Nephron progenitor cell (in vitro differentiated cells): ENCODE measurements at regions not wholly inside any gene's neighbourhood (a gene's known extent, or its start where the extent isn't known, plus 50 kb on each side); places are given as distances from the start of the nearest gene placed in this dataset.

ENCODE experiments used
- DNase-seq: peaks from one replicate; pipeline ENCODE4 v3.0.0; 2021
- H3K27ac Mint-ChIP-seq: 2 replicates; pipeline ENCODE4 v1.8.0; 2021; ENCODE audit warnings: mild to moderate bottlenecking, moderate library complexity, mixed read lengths
- H3K27me3 Mint-ChIP-seq: 2 replicates; pipeline ENCODE4 v1.8.0; 2021; ENCODE audit warnings: mild to moderate bottlenecking, low read depth, mixed read lengths; ENCODE audit not compliant: poor library complexity
- H3K36me3 Mint-ChIP-seq: 2 replicates; pipeline ENCODE4 v1.8.0; 2021; ENCODE audit warnings: low read depth, mixed read lengths
- H3K4me1 Mint-ChIP-seq: 2 replicates; pipeline ENCODE4 v1.8.0; 2021; ENCODE audit warnings: mixed read lengths
- H3K4me3 Mint-ChIP-seq: 2 replicates; pipeline ENCODE4 v1.8.0; 2021; ENCODE audit warnings: mild to moderate bottlenecking, moderate library complexity, mixed read lengths
- H3K9me3 Mint-ChIP-seq: 2 replicates; pipeline ENCODE4 v1.8.0; 2021; ENCODE audit warnings: mild to moderate bottlenecking, moderate library complexity, mixed read lengths
- TF ChIP-seq, protein P1 (sequence below): fragments of 200-600 bp; sonication (generic); IDR thresholded peaks from 2 replicates; pipeline ENCODE4 v1.5.0; 2021; ENCODE audit warnings: antibody characterized with exemption

DNA sequence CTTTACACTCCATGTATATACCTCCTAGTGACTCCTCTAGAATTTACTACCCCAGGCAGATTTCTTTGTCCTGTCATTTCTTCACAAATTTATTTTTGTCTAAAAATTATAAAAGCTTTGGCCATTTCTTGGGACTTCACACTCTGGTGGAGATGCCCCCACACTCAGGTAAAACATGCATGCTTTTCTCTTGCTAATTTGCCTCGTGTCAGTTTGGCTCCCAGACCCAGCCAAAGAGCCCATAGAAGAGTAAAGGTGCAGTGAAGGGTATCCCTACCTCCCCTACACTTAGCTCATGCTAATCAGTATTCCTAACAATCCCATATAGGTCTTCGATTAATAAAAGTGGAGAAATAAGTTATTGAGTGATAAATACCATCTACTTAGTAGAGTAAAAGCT lies 256.5 kb upstream of the KRR1 start:
- H3K9me3 Mint-ChIP-seq = no peaks in the 10 kb centered on the region

DNA sequence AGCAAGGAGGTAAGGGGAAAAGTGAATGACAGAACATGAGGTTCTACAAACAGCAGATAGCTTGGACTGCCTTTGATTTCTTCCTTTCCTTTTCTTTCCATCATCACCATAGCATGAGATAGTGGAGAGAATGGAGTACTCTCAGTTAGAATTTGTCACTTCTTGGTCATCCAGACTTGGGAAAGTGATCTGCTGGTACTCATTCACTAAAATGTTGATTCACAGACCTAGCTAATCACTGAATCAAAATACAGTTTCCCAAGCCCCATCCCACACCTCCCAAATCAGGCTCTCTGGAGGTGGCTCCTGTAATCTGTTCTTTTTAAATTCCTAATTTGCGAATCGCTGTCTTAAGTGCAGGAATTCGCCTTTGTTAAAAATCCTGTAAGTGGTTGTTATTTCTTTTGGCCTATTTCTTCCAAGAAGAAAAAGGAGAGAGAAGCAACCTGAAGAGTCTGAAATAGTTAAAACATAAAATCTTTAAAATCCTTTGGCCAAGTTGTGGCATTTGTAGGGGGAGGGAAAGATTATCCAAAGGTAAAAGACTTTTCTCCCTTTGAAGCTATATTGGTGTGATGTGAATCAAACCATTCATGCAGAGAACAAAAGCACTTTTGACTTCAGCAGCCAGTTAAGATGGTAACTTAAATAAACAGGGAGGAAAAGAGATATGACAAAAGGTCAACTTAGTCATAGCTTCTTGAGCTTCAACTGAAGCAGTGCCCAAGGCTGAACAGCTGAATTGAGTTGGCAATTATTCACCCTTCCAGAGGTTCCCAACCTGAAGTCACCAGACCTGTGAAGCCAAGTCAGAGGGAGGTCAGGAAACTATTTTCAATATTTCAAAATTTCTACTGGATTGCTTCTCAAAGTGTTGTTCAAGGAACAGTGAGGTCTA lies 255.1 kb upstream of the KRR1 start:
- Mint-ChIP-seq H3K27ac (no peak overlapping the region), H3K27me3 (no peaks in the 10 kb centered on the region), H3K9me3 (no peaks in the 10 kb centered on the region), H3K4me1 (peaks cover 38% of the 10 kb centered on the region), H3K36me3 (no peaks in the 10 kb centered on the region), H3K4me3 (no peak overlapping the region)
- no peak for DNase-seq
- TF ChIP-seq, protein P1, sequence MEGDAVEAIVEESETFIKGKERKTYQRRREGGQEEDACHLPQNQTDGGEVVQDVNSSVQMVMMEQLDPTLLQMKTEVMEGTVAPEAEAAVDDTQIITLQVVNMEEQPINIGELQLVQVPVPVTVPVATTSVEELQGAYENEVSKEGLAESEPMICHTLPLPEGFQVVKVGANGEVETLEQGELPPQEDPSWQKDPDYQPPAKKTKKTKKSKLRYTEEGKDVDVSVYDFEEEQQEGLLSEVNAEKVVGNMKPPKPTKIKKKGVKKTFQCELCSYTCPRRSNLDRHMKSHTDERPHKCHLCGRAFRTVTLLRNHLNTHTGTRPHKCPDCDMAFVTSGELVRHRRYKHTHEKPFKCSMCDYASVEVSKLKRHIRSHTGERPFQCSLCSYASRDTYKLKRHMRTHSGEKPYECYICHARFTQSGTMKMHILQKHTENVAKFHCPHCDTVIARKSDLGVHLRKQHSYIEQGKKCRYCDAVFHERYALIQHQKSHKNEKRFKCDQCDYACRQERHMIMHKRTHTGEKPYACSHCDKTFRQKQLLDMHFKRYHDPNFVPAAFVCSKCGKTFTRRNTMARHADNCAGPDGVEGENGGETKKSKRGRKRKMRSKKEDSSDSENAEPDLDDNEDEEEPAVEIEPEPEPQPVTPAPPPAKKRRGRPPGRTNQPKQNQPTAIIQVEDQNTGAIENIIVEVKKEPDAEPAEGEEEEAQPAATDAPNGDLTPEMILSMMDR = no peak

More for the DNA sequence above, 256.5 kb upstream of the KRR1 start:
- no peaks in the 10 kb centered on the region for H3K36me3 Mint-ChIP-seq
- H3K27ac Mint-ChIP-seq = no peak overlapping the region
- H3K4me3 Mint-ChIP-seq = no peak overlapping the region
- no peaks in the 10 kb centered on the region for H3K27me3 Mint-ChIP-seq
- peaks cover 38% of the 10 kb centered on the region for H3K4me1 Mint-ChIP-seq
- DNase-seq = no peak
- TF ChIP-seq, protein P1 = no peak

DNA sequence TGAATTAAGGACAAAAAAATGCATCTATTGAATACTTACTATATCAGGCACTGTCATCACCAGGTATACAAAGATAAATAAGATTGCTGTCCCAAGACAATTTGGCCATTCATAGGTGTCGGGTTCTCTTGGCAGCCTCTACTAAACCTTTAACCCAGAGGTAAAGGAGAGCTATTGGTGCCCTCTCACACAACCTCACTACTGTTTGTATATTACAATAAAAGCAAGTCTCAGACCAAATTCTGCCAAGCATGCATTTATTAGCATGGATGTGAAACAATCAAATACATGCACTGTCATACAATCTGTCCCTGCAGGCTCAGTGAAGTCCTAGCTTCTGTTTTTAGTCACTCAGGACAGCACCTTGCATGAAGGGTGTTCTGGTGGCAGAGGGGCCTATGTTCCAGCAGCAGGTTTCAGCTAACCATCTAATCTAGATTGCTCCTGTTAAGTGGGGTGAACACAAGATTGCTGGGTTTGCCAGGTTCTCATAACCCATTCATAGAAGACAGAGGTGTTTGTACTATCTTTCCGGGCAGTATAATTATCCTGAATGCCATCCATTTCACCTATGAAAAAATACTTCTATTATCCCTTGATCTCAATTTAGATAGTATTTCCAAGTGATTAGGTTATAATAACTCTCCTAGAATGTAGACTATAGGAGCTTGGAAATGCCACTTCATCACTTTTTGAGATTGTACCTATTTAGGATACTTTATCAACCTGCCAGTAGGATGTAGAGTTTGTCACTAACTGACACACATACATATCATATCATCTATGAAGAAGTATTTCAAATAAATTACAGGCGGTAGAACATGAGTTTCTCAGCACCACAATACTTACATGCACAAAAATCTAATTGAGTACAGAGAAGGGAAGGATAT lies 254.0 kb upstream of the KRR1 start:
- H3K27me3 Mint-ChIP-seq = no peaks in the 10 kb centered on the region
- no peak for DNase-seq
- H3K4me1 Mint-ChIP-seq = peaks cover 38% of the 10 kb centered on the region
- no peak overlapping the region for H3K27ac Mint-ChIP-seq
- no peaks in the 10 kb centered on the region for H3K9me3 Mint-ChIP-seq
- H3K36me3 Mint-ChIP-seq = no peaks in the 10 kb centered on the region
- H3K4me3 Mint-ChIP-seq = no peak overlapping the region
- TF ChIP-seq, protein P1 = no peak

DNA sequence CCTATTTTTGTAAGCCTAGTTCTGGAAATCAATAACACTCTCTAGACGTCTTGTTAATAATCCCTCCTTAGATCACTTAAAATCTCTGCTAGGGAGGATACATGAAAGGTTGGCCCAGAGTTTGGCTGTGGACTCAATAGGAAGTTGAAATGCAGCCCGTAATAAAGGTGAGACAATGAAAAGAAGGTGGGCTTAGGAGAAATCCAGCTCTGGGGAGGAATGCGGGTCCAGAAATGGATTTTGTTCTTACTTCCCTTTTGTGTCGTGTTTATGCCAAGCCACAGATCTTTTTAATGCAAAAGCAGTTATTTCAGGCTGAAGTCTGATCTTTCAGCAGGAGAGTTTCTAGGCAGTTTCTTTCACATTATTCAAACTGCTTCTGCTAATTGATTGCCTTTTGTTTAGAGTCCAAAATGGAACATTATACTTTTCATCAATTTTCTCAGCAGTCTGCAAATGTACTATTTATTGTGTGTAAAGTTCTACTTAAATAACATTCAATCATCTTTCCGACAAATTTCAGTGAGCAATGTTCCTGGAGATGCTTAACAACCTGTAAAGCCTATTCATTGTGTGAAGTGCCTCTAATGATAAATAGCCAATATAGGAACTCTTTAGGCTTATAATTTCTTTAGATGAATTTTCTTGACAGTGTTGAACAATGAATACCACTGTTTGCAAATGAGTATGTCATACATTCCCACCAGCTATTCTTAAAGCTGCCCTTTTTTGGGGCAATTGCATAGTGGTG lies 252.9 kb upstream of the KRR1 start:
- no peak for DNase-seq
- H3K27ac Mint-ChIP-seq = no peak overlapping the region
- H3K4me1 Mint-ChIP-seq = peaks cover 38% of the 10 kb centered on the region
- TF ChIP-seq, protein P1 = no peak
- H3K36me3 Mint-ChIP-seq = no peaks in the 10 kb centered on the region
- no peaks in the 10 kb centered on the region for H3K9me3 Mint-ChIP-seq
- no peak overlapping the region for H3K4me3 Mint-ChIP-seq
- H3K27me3 Mint-ChIP-seq = no peaks in the 10 kb centered on the region

DNA sequence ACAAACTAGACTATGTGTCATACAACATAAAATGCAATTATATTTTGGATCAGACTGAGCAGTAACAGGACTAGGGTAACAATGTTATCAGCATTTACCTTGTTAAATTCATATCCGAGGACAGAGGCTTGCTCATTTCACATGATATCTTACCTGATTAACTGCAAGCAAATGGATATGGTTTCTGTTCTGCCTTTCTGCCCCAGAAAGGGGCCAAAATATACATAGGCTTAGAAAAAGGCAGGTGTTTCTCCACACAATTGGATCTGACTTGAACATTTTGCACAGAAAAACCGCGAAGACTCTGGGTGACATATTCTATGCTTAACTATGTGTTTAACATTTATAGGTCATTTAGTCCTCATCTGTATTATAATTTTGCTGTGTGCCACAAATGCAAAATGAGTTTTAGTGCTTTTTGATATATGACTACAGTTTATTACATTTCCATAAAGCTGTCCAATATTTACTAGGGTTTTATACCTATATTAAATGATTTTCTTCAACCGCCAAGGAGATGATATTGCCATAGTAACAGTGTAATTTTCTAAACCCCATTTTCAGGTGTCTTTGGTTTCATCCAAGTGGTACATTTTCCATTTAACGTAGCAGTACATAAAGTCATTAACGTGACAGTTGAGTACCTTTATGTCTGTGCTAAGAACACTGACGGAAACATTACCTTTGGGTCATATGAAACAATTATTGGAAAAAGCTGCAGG lies 249.3 kb upstream of the KRR1 start:
- no peaks in the 10 kb centered on the region for H3K9me3 Mint-ChIP-seq
- H3K36me3 Mint-ChIP-seq = peaks cover 4% of the 10 kb centered on the region
- H3K4me1 Mint-ChIP-seq = peaks cover 33% of the 10 kb centered on the region
- H3K27ac Mint-ChIP-seq = no peak overlapping the region
- TF ChIP-seq, protein P1 = no peak
- H3K4me3 Mint-ChIP-seq = no peak overlapping the region
- DNase-seq = no peak
- H3K27me3 Mint-ChIP-seq = no peaks in the 10 kb centered on the region
